ENCODE measurements at regions not wholly inside any gene's neighbourhood (a gene's known extent, or its start where the extent isn't known, plus 50 kb on each side); places are given as distances from the start of the nearest gene placed in this dataset.

- Histone ChIP-seq H3K9ac (ENCODE audit: low read length) (no peak overlapping the region), H3K27ac (ENCODE audit: low read length) (no peak overlapping the region), H3K36me3 (replicated peaks; ENCODE audit: low read depth, low read length) (no peaks in the 10 kb centered on the region), H3K79me2 (ENCODE audit: low read length) (no peaks in the 10 kb centered on the region), H3K4me3 (ENCODE audit: low read length) (no peak overlapping the region), H3K9me3 (ENCODE audit: insufficient read depth, low read length) (no peaks in the 10 kb centered on the region), H3K4me1 (ENCODE audit: low read length) (no peaks in the 10 kb centered on the region), H2AFZ (ENCODE audit: low read depth, low read length) (no peak overlapping the region), H3K4me2 (ENCODE audit: low read length) (no peak overlapping the region), H4K20me1 (ENCODE audit: insufficient read depth, low read length) (no peaks in the 10 kb centered on the region), H3K27me3 (ENCODE audit: low read depth, low read length) (peaks cover 54% of the 10 kb centered on the region)
- TF ChIP-seq EZH2phosphoT487 (IDR thresholded peaks at IDR 0.05; ENCODE audit: low read depth), result no peak
- TF ChIP-seq CTCF (IDR thresholded peaks at IDR 0.05; ENCODE audit: low read depth, low read length), result no peak
Measured at GRCh38 chr12:98220636-98221035, 294.8 kb upstream of the TMPO start.

GRCh38 chr12:98221243-98221808 is 294.1 kb upstream of the TMPO start:
- Histone ChIP-seq H3K79me2 (ENCODE audit: low read length) (no peaks in the 10 kb centered on the region), H3K36me3 (replicated peaks; ENCODE audit: low read depth, low read length) (no peaks in the 10 kb centered on the region), H3K4me1 (ENCODE audit: low read length) (no peaks in the 10 kb centered on the region), H4K20me1 (ENCODE audit: insufficient read depth, low read length) (no peaks in the 10 kb centered on the region), H3K27ac (ENCODE audit: low read length) (no peak overlapping the region), H3K9ac (ENCODE audit: low read length) (no peak overlapping the region), H2AFZ (ENCODE audit: low read depth, low read length) (no peak overlapping the region), H3K4me2 (ENCODE audit: low read length) (no peak overlapping the region), H3K9me3 (ENCODE audit: insufficient read depth, low read length) (no peaks in the 10 kb centered on the region), H3K27me3 (ENCODE audit: low read depth, low read length) (peaks cover 58% of the 10 kb centered on the region), H3K4me3 (ENCODE audit: low read length) (no peak overlapping the region)
- TF ChIP-seq EZH2phosphoT487 (IDR thresholded peaks at IDR 0.05; ENCODE audit: low read depth) (no peak), CTCF (IDR thresholded peaks at IDR 0.05; ENCODE audit: low read depth, low read length) (no peak)

GRCh38 chr12:98222135-98222534 is 293.3 kb upstream of the TMPO start:
- TF ChIP-seq EZH2phosphoT487 (IDR thresholded peaks at IDR 0.05; ENCODE audit: low read depth) (no peak), CTCF (IDR thresholded peaks at IDR 0.05; ENCODE audit: low read depth, low read length) (no peak)
- Histone ChIP-seq H3K9me3 (ENCODE audit: insufficient read depth, low read length) (no peaks in the 10 kb centered on the region), H2AFZ (ENCODE audit: low read depth, low read length) (no peak overlapping the region), H3K4me2 (ENCODE audit: low read length) (no peak overlapping the region), H3K27me3 (ENCODE audit: low read depth, low read length) (peaks cover 58% of the 10 kb centered on the region), H3K27ac (ENCODE audit: low read length) (no peak overlapping the region), H3K79me2 (ENCODE audit: low read length) (no peaks in the 10 kb centered on the region), H3K4me1 (ENCODE audit: low read length) (no peaks in the 10 kb centered on the region), H4K20me1 (ENCODE audit: insufficient read depth, low read length) (no peaks in the 10 kb centered on the region), H3K9ac (ENCODE audit: low read length) (no peak overlapping the region), H3K4me3 (ENCODE audit: low read length) (no peak overlapping the region), H3K36me3 (replicated peaks; ENCODE audit: low read depth, low read length) (no peaks in the 10 kb centered on the region)

GRCh38 chr12:98224584-98225221 is 290.7 kb upstream of the TMPO start:
- H2AFZ ChIP-seq (ENCODE audit: low read depth, low read length), result no peak overlapping the region
- no peaks in the 10 kb centered on the region for H3K9me3 ChIP-seq (ENCODE audit: insufficient read depth, low read length)
- no peaks in the 10 kb centered on the region for H4K20me1 ChIP-seq (ENCODE audit: insufficient read depth, low read length)
- no peak overlapping the region for H3K4me2 ChIP-seq (ENCODE audit: low read length)
- H3K79me2 ChIP-seq (ENCODE audit: low read length), result no peaks in the 10 kb centered on the region
- peaks cover 7% of the 10 kb centered on the region for H3K4me1 ChIP-seq (ENCODE audit: low read length)
- peaks cover 47% of the 10 kb centered on the region for H3K27me3 ChIP-seq (ENCODE audit: low read depth, low read length)
- no peak overlapping the region for H3K4me3 ChIP-seq (ENCODE audit: low read length)
- no peaks in the 10 kb centered on the region for H3K36me3 ChIP-seq (replicated peaks; ENCODE audit: low read depth, low read length)
- no peak overlapping the region for H3K9ac ChIP-seq (ENCODE audit: low read length)
- H3K27ac ChIP-seq (ENCODE audit: low read length), result no peak overlapping the region
- no peak for TF ChIP-seq EZH2phosphoT487 (IDR thresholded peaks at IDR 0.05; ENCODE audit: low read depth)
- no peak for TF ChIP-seq CTCF (IDR thresholded peaks at IDR 0.05; ENCODE audit: low read depth, low read length)

Data from OCI-LY3 (cell line).